Hematopoietic multipotent progenitor cell treated with erythropoietin and hydrocortisone succinate and interleukin-3 and kit ligand, for 17 days (in vitro differentiated cells): ENCODE measurements at regions not wholly inside any gene's neighbourhood (a gene's known extent, or its start where the extent isn't known, plus 50 kb on each side); places are given as distances from the start of the nearest gene placed in this dataset.

Experiments used
- DNase-seq: peaks from one replicate; pipeline ENCODE4 v3.0.0-alpha.2; 2015; ENCODE audit warnings: low spot score

DNA sequence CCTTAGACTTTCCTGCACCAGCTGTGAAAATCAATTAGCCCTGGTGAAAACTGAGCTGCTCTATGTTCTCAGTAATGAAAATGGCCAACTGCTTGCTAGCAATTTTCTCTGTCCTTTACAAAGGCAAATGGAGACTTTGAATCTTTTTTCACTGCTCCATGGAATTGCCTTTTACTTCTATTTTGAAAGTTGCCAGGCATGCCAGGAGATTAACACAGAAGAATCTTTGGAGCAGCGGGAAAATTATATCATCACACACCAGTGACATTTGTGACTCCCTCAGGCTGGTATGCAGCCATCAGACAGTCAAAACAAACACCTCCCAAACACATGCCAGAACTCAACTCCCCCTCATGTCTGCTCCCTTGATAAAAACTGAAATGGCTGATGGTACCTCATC is 872.0 kb upstream of the FLRT2 start:
- DNase-seq, result no peak

DNA sequence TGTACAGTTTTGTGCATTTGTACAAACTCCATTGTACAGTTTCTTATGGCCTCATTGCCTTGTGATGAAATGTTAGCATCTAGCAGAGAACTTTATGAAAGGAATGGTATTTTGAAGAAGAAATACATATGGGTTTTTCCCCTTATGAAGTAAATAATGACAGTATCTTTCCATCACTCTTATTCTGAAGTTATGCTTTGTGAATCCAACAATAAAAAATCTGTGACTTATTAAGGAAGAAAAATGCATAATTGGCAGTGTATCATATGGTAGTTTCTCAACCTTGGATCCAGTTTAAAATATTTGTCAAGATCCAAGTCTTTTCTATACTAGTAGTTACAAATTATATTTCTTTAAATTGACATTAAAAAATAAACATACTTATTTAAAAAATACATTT is 859.1 kb upstream of the FLRT2 start:
- no peak for DNase-seq

DNA sequence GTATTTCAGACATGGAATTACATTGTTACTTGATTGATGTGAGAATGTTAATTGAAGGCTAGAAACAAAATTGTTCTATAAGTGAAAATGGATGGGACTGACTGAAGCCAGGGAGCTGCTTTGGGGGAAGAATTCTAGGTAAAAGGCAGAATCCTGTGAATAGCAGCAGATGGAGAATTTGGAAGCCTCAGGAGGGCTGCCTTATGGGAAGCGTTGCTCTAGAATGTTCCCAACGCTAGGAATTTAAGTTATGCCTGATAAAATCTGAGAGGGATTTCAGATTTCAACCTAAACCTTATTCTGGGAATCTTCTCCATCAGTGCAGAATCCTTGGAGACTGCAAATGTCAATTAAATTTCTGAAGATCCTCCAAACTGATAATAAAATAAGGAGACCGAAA is 858.2 kb upstream of the FLRT2 start:
- no peak for DNase-seq

DNA sequence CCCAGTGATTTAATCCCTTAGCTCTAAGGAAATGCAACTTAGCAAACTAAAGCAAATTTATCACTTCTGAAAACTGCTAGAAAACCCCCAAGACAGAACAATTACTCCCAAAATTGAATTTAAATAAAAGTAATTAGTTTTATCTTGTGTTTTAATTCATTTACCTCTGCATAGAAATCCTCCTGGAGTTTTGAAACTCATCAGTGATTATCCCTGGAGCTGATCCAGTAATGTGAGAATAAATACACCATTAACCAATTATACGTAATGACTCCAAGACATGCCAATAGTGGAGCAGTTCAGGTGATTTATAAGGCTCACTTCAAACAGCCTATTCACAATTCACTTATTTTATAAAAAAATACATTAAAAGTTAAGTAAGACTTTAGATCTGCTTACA is 855.3 kb upstream of the FLRT2 start:
- DNase-seq, result no peak

DNA sequence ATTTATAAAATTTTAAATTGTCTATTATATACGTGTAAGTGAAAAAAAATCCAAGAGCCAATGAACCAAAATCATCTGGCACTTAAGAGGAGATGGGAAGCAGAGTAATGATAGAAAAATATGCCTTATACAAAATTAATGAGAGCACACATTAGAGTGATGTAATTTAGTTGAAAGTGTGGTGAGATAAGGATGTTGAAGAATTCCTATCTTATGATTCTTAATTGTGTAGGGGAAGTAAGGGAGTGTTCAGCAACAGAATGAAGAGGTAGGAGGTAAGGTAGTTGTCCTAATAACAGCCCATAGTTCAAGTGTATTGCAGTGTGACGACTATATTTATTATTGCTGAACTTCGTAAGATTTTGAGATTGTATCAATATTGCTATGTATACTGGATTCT is 843.4 kb upstream of the FLRT2 start:
- no peak for DNase-seq

DNA sequence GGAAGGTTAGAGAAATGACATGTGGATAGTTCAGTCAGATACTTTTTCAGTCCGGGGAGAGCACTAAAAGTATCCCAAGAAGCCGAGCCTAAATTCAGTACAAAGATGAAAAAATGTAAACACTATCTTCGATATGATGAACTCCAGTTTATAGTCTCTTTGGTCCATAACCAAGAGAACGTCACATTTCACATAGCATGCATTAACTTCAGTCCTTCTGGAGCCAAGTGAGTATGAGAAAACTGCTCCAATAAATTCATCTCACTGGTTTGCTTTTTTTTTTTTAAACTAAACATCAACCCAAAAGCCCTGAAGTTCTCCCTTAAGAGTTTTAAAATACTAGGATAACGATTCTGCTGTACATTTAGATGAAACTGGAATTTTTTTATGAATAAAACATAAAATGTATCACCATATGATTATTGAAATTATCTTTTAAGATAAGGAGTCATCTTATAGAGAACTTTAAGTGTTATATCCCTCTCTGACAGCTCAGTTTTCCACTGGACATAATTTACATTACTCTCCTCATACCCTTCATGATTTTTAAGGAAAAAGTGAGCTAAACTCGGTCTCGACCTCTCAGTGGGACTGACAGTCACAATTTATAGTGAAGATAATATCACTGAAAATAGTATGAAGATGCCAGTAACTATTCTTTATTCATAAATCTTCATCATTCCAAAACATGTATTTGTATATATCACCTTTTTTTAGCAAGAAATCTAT is 841.5 kb upstream of the FLRT2 start:
- no peak for DNase-seq

DNA sequence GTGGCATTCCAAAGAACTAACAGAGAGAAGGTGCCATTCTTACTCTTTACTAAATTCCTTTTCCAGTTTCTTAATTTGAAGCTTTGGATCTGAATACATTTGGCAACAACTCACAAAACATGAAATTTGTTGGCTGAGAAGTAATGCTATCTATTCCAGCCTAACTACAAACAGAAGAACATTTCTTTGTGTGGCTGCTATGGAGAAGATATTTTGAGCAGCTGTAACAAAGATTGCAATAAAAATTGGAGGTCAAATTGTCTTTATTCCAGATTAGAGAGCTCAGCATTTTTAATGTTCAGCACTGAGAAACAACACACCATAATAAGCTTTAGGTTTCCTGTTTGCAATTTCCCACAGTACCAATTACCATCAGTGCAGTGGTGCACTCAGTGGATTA is 835.8 kb upstream of the FLRT2 start:
- no peak for DNase-seq

DNA sequence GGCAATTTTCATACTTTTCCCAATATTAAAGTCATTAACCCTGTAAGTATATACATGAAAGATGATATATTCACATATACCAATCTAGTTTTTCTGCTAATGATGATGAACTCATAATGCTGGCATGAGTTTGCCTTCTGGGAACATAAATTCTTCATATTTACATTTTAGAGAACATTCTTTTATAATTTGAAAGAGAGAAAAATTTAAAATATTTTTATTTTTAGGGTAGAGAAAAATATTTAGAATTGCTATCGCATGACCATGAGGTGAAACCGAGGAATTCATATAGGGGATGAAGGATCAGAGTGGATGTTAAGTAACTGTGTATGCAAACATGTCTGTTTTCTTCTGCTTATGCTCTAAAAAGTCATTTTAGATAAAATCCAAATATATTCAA is 825.3 kb upstream of the FLRT2 start:
- DNase-seq, result no peak

DNA sequence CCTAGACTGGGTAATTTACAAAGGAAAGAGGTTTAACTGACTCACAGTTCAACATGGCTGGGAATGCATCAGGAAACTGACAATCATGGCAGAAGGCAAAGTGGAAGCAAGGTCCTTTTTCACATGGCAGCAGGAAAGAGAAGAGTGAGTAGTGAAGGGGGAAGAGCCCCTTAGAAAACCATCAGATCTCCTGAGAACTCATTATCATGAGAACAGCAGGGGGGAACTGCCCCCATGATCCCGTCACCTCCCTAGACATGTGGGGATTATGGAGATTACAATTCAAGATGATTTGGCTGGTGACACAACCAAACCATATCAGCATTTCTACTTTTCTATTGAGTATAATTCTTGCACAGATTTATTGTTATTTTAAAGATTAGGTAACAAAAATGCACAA is 822.1 kb upstream of the FLRT2 start:
- DNase-seq, result no peak

DNA sequence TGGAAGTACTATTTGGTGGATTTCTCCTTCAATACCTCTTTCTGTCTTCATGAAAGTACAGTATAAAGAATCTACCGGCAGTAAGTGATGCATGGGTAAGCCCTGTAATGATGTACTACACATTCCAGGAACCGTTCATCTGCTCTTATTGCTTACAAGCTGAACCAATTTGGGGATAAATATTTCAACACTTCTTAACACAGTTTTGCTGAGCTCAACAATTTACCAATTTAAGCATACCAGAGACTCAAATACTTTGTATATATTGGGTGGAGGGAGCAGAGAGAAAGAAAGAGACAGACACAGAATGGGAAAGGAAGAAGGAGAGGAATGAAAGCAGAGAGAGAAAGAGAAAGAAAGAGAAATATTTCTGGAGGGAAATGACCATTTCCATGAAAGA is 821.1 kb upstream of the FLRT2 start:
- no peak for DNase-seq

DNA sequence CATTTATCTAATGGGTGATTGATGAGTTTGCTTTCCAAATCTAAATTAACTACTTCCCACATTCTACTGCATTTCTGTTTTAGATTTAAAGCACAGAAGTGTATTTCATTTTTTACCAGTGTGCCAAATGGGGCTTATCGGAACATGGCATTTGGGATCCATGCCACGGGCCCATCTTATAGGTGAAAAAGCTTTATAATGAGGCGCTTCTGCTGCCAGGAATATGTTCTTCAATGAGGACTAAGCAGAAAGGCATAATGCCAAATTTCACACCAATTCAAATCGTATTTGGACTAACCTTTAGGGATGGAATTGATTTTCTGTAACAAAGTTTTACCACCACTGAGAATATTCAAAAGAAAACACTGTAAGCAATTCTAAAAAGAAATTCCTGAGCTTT is 803.5 kb upstream of the FLRT2 start:
- DNase-seq, result no peak

DNA sequence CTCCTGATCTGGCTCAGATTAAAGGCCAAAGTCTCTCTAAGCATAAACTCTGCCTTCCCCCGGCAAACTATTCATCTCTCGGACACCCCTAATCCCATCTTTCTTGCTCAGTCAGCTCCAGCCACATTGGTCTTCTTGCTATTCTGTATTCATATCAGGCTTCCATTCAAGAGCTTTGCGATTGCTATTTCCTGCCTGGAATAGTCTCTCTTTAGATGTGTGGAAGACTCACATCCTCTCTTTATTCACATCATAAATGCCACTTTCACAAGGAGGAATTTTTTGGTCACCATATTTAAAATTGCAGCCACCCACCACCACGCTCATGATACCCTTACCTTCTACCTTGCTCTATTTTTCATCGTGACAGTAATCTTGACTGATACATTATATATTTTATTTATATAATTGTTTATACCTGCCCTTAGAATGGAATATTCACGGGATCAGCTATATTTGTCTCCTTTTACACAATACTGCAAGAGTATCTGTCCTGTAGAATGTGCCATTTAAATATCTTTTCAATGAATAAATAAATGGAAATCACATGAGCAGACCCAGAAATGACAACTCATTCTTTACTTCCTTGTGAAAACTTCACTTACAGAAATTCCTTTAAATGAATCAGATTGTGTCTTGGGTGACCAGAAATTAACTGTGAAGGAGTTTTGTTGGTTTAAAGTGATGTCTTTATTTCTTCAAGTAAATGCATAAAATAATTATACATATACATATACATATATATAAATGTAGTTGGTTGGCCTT is 780.6 kb upstream of the FLRT2 start:
- DNase-seq, result no peak

DNA sequence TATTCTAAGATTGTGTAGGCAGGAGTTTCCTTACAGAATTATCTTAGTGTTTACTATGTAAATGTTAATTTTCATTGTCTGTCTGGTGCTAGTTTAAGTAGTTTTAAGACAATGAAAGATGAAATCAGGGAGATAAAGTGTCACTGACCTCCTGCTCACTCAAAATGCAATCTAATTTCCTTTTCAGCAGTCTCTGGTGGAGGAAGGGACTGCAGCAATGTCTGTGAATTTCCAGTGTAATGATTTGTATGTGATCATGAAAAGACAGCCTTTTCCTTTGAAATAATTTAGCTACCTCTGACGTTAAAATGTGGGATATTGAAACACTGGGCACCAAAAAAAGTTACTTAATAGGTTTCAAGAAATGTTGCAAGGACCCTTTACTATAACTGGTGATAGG is 779.7 kb upstream of the FLRT2 start:
- no peak for DNase-seq

DNA sequence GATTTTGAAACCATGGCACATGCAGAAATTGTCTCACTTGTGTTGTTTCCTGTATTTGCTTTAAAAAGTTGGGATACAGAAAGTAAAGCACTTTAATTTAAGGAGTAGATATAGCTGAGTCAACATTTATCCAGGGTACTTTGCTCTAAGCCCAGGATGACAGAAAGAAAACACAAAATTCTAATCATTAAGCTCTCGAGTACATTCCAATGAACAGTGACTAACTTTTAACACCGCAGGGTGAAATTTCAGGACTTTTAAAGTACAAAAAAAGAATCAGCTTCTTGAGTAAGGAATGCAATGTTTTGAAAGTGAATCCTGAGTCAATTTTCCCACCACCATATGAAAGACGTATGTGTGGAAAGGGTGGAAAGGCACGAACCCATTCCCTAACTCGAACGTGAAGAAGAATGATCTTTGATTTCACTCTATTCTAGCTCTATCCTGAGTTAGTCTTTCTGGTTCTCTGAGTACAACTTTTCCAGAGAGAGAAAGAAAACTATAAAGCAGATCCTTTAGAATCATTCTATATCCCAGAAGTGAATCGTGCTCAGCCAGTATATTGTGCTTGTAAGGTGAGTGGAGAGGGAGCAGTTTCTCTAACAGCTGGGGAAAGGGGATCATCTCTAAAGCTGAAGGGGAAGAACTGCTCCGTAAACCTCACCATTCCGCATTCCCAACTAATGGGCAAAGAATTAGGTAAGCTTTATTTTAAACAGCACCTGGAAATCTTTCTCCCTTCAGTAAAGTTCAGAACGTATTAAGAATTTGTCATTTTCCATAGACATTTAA is 779.0 kb upstream of the FLRT2 start:
- no peak for DNase-seq

DNA sequence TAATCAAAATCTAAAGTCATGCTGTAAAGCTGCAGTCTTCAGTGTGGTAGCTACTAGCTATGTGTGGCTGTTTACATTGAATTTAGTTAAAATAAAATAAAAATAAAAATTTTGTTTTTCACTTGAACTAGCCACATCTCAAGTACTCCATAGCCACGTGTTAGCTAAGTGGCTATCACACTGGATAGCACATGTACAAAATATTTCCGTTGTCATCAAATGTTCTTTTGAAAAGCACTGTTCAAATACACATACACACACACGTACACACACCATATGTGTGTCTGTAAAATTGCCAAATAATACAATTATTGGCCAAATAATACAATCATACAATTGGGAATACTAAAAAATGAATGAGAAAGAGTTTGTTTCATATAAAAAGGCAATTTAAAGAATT is 778.2 kb upstream of the FLRT2 start:
- no peak for DNase-seq

DNA sequence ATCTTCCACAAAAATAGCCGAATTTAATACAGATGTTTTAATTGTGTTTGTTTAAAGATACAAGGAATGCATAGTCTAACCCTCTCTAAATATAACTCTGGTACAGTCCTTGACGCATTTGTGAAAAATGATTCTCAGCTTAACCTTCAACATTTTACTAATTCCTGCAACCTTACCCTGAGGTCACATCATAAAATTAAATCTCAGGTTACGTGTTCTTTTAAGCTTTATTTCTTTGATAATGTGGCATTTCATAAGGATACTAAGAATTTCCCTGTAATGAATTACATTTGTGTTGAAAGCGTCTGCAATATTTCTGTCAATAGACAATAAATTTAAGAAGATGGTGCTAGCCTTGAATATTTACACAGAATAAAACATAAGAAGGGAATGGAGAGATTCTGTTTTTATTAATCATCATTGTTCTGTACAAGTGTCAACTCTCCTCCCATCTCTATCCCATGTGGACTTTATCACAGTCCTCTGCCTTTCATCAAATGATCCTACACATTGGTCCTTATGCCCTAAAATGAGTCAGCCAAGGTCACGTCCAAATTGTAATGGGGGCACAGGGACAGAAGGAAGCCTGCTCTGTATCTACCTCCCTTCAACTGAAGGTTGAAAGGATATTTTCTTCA is 769.3 kb upstream of the FLRT2 start:
- DNase-seq, result no peak

DNA sequence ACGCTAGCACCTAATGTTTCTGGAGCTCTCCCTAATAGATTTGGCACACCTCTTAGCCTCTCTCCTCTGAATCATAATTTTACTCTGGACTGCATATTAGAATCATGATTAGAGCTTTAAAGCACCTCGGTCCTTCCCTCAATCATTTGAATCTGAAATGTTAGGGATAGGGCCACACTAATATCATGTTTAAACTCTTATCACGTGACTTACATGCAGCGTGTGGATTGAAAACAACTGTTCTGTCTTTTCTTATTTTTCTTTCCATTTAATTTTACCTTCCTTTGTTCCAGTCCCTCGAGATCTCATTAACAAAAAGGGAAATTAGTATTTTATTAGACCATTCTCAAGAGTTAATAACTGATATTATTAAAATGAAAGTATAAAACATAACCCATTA is 762.5 kb upstream of the FLRT2 start:
- no peak for DNase-seq

DNA sequence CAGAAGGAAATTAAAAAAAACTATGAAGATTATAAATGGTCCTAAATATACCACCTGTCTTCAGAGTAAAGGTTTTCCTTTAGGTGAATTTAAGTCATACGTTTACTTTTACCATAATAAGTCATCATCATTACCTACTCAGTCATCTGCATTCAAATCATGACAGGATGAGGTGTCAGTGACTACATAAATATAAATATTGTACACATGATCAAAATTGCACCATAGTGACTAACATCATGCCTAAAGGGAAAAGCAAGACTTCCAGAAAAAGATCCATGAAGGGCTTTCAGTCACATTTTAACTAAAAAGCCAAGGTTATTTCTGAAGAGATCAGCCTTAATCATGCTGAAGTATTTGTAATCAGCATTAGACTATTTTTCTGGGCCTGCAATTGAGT is 759.9 kb upstream of the FLRT2 start:
- no peak for DNase-seq

DNA sequence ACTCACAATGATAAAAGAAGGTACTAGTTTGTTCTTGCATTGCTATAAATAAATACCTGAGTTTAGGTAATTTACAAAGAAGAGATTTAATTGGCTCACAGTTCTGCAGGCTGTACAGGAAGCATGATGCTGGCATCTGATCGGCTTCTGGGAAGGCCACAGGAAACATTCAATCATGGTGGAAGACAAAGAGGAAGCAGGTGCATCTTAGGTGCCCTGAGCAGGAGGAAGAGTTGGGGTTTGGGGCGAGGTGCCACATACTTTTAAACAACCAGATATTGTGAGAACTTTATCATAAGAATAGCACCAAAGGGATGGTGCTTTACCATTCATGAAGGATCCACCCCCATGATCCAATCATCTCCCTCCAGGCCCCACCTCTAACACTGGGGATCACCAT is 752.6 kb upstream of the FLRT2 start:
- no peak for DNase-seq

DNA sequence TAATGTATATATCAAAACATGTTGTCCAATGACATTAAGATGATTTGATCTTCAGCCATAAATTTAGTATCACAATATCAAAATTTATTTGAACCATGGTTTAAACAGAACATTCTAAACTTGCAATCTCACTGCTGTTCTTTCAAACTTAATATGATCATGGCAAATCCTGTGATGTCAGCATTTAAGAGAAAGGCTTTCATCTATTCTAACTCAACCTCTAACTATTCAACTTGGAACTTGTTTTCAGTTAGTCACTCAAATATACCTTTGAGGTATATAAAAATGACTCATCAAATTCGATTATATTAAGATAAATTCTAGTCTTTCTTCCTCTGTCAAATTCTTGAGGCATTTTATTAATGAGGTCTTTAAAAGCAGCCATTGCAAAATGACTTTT is 747.0 kb upstream of the FLRT2 start:
- DNase-seq, result no peak

DNA sequence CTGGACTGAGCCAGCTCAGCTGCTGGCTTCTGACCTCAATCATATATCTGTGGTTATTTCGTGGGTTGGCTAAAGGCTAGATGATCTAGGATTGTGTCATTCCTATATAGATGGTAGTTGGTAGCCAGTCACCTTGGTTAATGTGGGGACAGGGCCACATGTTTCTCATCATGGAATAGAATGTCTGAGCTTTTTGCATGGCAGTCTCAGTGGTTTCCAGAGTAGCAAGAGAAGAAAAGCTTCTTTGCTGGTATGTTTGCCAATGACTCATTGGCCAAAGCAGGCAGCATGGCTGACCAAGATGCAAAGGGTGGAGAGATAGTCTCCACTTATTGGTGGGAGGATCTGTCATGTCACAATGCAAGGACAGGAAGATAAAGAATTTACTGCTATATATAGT is 746.4 kb upstream of the FLRT2 start:
- no peak for DNase-seq

DNA sequence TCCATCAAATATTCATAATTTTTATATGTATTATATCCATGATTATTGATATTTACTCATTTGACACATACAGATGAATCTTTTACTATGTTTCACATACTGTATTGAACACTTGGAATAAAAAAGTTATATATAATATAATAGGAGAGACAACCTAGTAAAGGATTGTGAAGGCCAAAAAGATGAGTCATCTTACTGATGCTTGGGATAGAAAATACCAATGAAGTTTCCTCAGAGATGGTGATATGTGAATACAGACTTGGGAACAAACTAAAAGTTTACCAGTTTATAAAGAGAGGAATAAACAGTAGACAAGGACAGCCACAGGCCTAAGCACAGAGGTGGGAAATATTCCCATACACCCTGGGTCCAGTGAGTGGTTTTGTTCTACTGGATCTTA is 743.9 kb upstream of the FLRT2 start:
- no peak for DNase-seq

DNA sequence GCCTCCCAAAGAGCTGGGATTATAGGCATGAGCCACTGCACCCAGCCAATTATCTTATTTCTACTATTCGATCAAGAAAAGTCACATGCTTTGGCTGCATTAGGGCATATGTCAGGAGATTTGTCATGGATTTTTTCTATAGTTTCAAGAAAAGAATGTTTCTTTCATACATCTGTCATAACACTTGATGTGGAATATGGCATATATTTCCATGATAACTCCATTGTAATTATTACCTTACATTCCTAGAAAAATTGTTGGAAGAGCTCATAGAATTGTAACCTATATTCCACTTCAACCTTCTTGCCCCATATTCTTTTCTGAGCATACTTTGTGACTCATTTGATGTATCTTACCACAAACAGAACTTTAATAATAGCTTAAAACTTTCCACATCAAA is 740.9 kb upstream of the FLRT2 start:
- no peak for DNase-seq
